ENCODE measurements at regions not wholly inside any gene's neighbourhood (a gene's known extent, or its start where the extent isn't known, plus 50 kb on each side); places are given as distances from the start of the nearest gene placed in this dataset.

DNA sequence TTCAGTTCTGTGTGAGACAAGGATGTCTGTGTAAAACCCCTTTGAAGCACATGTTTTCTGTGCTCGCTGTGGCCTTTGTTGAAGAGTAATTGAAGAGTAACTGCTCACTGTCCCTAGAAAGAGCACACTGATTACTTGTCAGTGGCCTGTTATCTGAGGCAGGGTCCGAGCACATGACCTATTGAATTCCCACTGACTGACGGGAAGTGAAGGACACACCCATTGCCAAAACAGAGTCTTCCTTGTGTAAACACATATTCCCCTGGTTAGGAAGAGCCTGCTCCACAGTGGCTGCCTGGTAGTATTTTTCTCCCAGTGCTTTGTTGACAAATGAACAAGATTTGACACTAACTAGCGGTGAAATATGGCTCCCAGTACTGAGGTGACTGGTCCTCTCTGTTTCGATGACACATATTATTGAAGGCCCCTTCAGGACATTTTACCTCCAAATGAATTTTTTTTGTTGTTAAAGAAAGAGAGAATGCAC is 148.5 kb upstream of the GYPC start:
- H3K4me1 Mint-ChIP-seq, result peaks cover 19% of the 10 kb centered on the region
- peaks cover 4% of the 10 kb centered on the region for H3K36me3 Mint-ChIP-seq
- ChIA-PET CTCF (no interaction called here), POLR2A (interaction anchor here (1.0 kb wide), 1 partner anchor 9 kb away, joined by 3 read pairs; no protein-coding TSS in a partner anchor)
- TF ChIP-seq, protein P1, sequence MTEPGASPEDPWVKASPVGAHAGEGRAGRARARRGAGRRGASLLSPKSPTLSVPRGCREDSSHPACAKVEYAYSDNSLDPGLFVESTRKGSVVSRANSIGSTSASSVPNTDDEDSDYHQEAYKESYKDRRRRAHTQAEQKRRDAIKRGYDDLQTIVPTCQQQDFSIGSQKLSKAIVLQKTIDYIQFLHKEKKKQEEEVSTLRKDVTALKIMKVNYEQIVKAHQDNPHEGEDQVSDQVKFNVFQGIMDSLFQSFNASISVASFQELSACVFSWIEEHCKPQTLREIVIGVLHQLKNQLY (CRISPR knock-in tag; IDR thresholded peaks at IDR 0.05), result no peak
- TF ChIP-seq, protein P2, sequence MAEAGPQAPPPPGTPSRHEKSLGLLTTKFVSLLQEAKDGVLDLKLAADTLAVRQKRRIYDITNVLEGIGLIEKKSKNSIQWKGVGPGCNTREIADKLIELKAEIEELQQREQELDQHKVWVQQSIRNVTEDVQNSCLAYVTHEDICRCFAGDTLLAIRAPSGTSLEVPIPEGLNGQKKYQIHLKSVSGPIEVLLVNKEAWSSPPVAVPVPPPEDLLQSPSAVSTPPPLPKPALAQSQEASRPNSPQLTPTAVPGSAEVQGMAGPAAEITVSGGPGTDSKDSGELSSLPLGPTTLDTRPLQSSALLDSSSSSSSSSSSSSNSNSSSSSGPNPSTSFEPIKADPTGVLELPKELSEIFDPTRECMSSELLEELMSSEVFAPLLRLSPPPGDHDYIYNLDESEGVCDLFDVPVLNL (CRISPR knock-in tag; IDR thresholded peaks at IDR 0.05; ENCODE audit: borderline replicate concordance, low read depth), result no peak
- TF ChIP-seq GABPB1 (CRISPR knock-in tag; IDR thresholded peaks at IDR 0.05), result 0 out of 2 replicates have a peak, but pooled peaks have one; percentile 15
- TF ChIP-seq ZNF121 (CRISPR knock-in tag; IDR thresholded peaks at IDR 0.05), result no peak
- no peak for TF ChIP-seq TEAD1 (CRISPR knock-in tag; IDR thresholded peaks at IDR 0.05)
- TF ChIP-seq, protein P3, sequence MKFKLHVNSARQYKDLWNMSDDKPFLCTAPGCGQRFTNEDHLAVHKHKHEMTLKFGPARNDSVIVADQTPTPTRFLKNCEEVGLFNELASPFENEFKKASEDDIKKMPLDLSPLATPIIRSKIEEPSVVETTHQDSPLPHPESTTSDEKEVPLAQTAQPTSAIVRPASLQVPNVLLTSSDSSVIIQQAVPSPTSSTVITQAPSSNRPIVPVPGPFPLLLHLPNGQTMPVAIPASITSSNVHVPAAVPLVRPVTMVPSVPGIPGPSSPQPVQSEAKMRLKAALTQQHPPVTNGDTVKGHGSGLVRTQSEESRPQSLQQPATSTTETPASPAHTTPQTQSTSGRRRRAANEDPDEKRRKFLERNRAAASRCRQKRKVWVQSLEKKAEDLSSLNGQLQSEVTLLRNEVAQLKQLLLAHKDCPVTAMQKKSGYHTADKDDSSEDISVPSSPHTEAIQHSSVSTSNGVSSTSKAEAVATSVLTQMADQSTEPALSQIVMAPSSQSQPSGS (CRISPR knock-in tag; IDR thresholded peaks at IDR 0.05; ENCODE audit: borderline replicate concordance, low read depth), result no peak
- TF ChIP-seq, protein P4, sequence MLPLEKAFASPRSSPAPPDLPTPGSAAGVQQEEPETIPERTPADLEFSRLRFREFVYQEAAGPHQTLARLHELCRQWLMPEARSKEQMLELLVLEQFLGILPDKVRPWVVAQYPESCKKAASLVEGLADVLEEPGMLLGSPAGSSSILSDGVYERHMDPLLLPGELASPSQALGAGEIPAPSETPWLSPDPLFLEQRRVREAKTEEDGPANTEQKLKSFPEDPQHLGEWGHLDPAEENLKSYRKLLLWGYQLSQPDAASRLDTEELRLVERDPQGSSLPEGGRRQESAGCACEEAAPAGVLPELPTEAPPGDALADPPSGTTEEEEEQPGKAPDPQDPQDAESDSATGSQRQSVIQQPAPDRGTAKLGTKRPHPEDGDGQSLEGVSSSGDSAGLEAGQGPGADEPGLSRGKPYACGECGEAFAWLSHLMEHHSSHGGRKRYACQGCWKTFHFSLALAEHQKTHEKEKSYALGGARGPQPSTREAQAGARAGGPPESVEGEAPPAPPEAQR (CRISPR knock-in tag; IDR thresholded peaks at IDR 0.05), result no peak
- TF ChIP-seq, protein P5, sequence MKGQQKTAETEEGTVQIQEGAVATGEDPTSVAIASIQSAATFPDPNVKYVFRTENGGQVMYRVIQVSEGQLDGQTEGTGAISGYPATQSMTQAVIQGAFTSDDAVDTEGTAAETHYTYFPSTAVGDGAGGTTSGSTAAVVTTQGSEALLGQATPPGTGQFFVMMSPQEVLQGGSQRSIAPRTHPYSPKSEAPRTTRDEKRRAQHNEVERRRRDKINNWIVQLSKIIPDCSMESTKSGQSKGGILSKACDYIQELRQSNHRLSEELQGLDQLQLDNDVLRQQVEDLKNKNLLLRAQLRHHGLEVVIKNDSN (CRISPR knock-in tag; IDR thresholded peaks at IDR 0.05), result 0 out of 2 replicates have a peak, but pooled peaks have one; percentile 18
- TF ChIP-seq, protein P6, sequence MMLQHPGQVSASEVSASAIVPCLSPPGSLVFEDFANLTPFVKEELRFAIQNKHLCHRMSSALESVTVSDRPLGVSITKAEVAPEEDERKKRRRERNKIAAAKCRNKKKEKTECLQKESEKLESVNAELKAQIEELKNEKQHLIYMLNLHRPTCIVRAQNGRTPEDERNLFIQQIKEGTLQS (CRISPR knock-in tag; conservative IDR thresholded peaks at IDR 0.05), result no peak
- no peak for TF ChIP-seq TP53 (CRISPR knock-in tag; IDR thresholded peaks at IDR 0.05)
- TF ChIP-seq, protein P7, sequence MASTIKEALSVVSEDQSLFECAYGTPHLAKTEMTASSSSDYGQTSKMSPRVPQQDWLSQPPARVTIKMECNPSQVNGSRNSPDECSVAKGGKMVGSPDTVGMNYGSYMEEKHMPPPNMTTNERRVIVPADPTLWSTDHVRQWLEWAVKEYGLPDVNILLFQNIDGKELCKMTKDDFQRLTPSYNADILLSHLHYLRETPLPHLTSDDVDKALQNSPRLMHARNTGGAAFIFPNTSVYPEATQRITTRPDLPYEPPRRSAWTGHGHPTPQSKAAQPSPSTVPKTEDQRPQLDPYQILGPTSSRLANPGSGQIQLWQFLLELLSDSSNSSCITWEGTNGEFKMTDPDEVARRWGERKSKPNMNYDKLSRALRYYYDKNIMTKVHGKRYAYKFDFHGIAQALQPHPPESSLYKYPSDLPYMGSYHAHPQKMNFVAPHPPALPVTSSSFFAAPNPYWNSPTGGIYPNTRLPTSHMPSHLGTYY (CRISPR knock-in tag; IDR thresholded peaks at IDR 0.05), result no peak
- TF ChIP-seq, protein P8, sequence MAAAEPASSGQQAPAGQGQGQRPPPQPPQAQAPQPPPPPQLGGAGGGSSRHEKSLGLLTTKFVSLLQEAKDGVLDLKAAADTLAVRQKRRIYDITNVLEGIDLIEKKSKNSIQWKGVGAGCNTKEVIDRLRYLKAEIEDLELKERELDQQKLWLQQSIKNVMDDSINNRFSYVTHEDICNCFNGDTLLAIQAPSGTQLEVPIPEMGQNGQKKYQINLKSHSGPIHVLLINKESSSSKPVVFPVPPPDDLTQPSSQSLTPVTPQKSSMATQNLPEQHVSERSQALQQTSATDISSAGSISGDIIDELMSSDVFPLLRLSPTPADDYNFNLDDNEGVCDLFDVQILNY (CRISPR knock-in tag; IDR thresholded peaks at IDR 0.05), result no peak
- no peak for TF ChIP-seq ZNF416 (CRISPR knock-in tag; IDR thresholded peaks at IDR 0.05)
- no peak overlapping the region for H3K27ac Mint-ChIP-seq
- no peak overlapping the region for H3K4me3 Mint-ChIP-seq
- H3K27me3 Mint-ChIP-seq (ENCODE audit: low read depth), result peaks cover 2% of the 10 kb centered on the region; the same call in 1 of the 2 replicates
- peaks cover 59% of the 10 kb centered on the region for H3K9me3 Mint-ChIP-seq
- no peak; the same call in 1 of the 2 replicates for ATAC-seq
- DNase-seq (ENCODE audit: low spot score), result no peak

DNA sequence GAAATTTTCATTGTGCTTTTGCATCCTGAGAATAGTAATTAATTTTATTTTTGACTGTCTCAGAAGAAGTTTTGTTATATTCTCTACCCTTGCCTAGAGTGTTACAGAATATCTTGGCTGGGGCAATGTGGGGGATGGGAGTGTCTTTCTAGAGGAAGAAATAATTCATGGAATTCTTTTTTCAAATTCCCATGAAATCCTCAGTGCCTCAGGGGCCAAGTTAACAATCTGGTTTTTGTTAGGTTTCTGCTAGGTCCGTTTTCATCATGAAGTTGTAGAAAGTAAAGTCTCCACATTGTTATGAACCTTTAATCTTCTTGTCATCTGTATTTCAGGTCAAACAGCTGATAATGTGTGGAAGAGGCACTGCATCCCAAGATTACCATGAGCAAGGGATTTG is 145.6 kb upstream of the GYPC start:
- Mint-ChIP-seq H3K4me1 (peaks cover 19% of the 10 kb centered on the region), H3K27ac (no peak overlapping the region), H3K36me3 (peaks cover 18% of the 10 kb centered on the region), H3K27me3 (ENCODE audit: low read depth) (peaks cover 6% of the 10 kb centered on the region; the same call in 1 of the 2 replicates), H3K4me3 (no peak overlapping the region), H3K9me3 (peaks cover 61% of the 10 kb centered on the region)
- ATAC-seq, result no peak
- DNase-seq (ENCODE audit: low spot score), result no peak
- TF ChIP-seq ELF4 (CRISPR knock-in tag; IDR thresholded peaks at IDR 0.05; ENCODE audit: low read depth) (no peak), CREM (CRISPR knock-in tag; IDR thresholded peaks at IDR 0.05) (no peak), HMGA2 (CRISPR knock-in tag; IDR thresholded peaks at IDR 0.05) (no peak), ZNF396 (CRISPR knock-in tag; IDR thresholded peaks at IDR 0.05; ENCODE audit: borderline replicate concordance) (no peak)
- TF ChIP-seq, protein P9, sequence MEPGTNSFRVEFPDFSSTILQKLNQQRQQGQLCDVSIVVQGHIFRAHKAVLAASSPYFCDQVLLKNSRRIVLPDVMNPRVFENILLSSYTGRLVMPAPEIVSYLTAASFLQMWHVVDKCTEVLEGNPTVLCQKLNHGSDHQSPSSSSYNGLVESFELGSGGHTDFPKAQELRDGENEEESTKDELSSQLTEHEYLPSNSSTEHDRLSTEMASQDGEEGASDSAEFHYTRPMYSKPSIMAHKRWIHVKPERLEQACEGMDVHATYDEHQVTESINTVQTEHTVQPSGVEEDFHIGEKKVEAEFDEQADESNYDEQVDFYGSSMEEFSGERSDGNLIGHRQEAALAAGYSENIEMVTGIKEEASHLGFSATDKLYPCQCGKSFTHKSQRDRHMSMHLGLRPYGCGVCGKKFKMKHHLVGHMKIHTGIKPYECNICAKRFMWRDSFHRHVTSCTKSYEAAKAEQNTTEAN (CRISPR knock-in tag; IDR thresholded peaks at IDR 0.05), result no peak
- TF ChIP-seq, protein P10, sequence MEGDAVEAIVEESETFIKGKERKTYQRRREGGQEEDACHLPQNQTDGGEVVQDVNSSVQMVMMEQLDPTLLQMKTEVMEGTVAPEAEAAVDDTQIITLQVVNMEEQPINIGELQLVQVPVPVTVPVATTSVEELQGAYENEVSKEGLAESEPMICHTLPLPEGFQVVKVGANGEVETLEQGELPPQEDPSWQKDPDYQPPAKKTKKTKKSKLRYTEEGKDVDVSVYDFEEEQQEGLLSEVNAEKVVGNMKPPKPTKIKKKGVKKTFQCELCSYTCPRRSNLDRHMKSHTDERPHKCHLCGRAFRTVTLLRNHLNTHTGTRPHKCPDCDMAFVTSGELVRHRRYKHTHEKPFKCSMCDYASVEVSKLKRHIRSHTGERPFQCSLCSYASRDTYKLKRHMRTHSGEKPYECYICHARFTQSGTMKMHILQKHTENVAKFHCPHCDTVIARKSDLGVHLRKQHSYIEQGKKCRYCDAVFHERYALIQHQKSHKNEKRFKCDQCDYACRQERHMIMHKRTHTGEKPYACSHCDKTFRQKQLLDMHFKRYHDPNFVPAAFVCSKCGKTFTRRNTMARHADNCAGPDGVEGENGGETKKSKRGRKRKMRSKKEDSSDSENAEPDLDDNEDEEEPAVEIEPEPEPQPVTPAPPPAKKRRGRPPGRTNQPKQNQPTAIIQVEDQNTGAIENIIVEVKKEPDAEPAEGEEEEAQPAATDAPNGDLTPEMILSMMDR (IDR thresholded peaks at IDR 0.05), result no peak
- ChIA-PET CTCF (interaction anchor here (0.7 kb wide), 1 partner anchor 18 kb away, joined by 6 read pairs; no protein-coding TSS in a partner anchor), POLR2A (no interaction called here)

Data from WTC11 (cell line).